Left ventricle myocardium inferior (tissue), 1 donor: ENCODE measurements at regions not wholly inside any gene's neighbourhood (a gene's known extent, or its start where the extent isn't known, plus 50 kb on each side); places are given as distances from the start of the nearest gene placed in this dataset.

Experiments
- DNase-seq: peaks from one replicate; pipeline ENCODE4 v3.0.0-alpha.2; 2020
- H3K27ac ChIP-seq: fragments of 200-600 bp; replicated peaks from 2 replicates; pipeline ENCODE4 v1.8.0; 2021
- H3K27me3 ChIP-seq: fragments of 200-600 bp; 2 replicates; pipeline ENCODE4 v1.8.0; 2021; ENCODE audit warnings: low read depth
- H3K36me3 ChIP-seq: fragments of 200-600 bp; 2 replicates; pipeline ENCODE4 v1.8.0; 2021
- H3K4me1 ChIP-seq: fragments of 200-600 bp; 2 replicates; pipeline ENCODE4 v1.8.0; 2021
- H3K4me3 ChIP-seq: fragments of 200-600 bp; 2 replicates; pipeline ENCODE4 v1.8.0; 2021; ENCODE audit warnings: mild to moderate bottlenecking, moderate library complexity
- H3K9me3 ChIP-seq: fragments of 200-600 bp; replicated peaks from 2 replicates; pipeline ENCODE4 v1.8.0; 2021
- CTCF ChIP-seq: fragments of 200-600 bp; IDR thresholded peaks from 2 replicates; pipeline ENCODE4 v1.8.0; 2021; ENCODE audit warnings: antibody characterized with exemption, mild to moderate bottlenecking, borderline replicate concordance
- intact Hi-C: fragments of 100-400 bp; cut with micrococcal nuclease; formaldehyde crosslinking; loops from one replicate; pipeline ENCODE4 v1.11.0; 2022
- donor health status: DM: no; HTN: yes; CAD: no; lungs with severe emphysema.

DNA sequence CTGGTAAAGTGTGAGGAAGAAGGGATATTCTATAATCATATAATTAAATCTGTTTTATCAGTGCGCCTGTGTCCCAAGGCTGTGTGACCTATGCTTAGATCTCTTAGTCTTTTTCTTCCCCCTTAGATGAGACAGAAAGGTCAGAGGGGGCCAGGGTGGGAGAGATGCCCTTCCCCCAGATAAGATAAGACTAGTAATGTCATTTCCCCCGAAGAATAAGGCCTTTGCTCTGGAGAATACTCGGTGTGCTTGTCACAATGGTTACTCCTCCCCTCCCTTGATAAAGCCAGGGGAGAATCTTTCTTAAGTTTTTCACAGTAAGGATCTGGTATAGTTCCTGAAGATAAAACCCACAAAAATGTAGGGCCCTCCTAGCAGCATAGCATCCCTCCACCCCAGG is 1041.8 kb downstream of the SORCS3 start:
- Histone ChIP-seq H3K36me3 (no peaks in the 10 kb centered on the region), H3K27ac (no peak overlapping the region), H3K4me3 (no peak overlapping the region), H3K4me1 (no peaks in the 10 kb centered on the region), H3K27me3 (no peaks in the 10 kb centered on the region), H3K9me3 (peaks cover 22% of the 10 kb centered on the region)
- TF ChIP-seq CTCF: no peak
- intact Hi-C loops: no loop called here
- no peak for DNase-seq

DNA sequence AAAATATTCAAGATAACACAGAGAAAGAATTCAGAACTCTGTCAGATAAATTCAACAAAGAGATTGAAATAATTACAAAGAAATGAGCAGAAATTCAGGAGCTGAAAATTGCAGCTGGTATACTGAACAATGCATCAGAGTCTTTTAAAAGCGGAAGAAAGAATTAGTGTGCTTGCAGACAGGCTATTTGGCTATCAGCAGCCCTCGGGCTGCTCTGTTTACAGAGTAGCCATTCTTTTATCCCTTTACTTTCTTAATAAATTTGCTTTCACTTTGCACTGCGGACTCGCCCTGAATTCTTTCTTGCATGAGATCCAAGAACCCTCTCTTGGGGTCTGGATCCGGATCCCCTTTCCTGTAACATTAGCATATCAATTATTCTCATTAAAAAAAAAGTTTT is 1040.0 kb downstream of the SORCS3 start:
- H3K27ac ChIP-seq: no peak overlapping the region
- peaks cover 29% of the 10 kb centered on the region for H3K9me3 ChIP-seq
- TF ChIP-seq CTCF: no peak
- DNase-seq: no peak
- H3K4me3 ChIP-seq: no peak overlapping the region
- H3K4me1 ChIP-seq: no peaks in the 10 kb centered on the region
- no peaks in the 10 kb centered on the region for H3K36me3 ChIP-seq
- H3K27me3 ChIP-seq: no peaks in the 10 kb centered on the region
- intact Hi-C loops: no loop called here

DNA sequence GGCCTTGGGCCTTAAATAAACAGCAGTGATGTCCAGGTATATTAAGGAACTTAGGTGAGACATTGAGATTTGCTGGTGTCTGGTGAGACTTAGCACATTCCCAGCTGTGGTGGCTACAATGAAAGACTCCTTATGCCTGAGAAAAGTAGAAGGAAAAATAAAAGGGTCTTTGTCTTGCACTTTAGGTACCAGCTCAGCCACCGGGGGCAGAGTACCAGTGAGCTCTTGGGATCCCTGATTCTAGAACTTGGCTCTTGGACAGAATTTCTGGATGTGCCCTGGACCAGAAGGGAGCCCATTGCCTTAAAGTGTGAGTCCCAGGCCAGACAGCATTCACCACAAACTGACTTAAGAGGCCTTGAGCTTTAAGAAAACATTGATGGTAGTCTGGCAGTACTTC is 1038.7 kb downstream of the SORCS3 start:
- intact Hi-C loops: no loop called here
- DNase-seq: no peak
- Histone ChIP-seq H3K4me1 (no peaks in the 10 kb centered on the region), H3K27ac (no peak overlapping the region), H3K4me3 (no peak overlapping the region), H3K9me3 (peaks cover 29% of the 10 kb centered on the region), H3K36me3 (no peaks in the 10 kb centered on the region), H3K27me3 (no peaks in the 10 kb centered on the region)
- no peak for TF ChIP-seq CTCF

- Histone ChIP-seq H3K4me3 (no peak overlapping the region), H3K27me3 (no peaks in the 10 kb centered on the region), H3K4me1 (no peaks in the 10 kb centered on the region), H3K27ac (no peak overlapping the region), H3K36me3 (no peaks in the 10 kb centered on the region), H3K9me3 (peaks cover 21% of the 10 kb centered on the region)
- no peak for DNase-seq
- no peak for TF ChIP-seq CTCF
- intact Hi-C loops: no loop called here
Measured at GRCh38 chr10:105675333-105675732, 1034.2 kb downstream of the SORCS3 start.

DNA sequence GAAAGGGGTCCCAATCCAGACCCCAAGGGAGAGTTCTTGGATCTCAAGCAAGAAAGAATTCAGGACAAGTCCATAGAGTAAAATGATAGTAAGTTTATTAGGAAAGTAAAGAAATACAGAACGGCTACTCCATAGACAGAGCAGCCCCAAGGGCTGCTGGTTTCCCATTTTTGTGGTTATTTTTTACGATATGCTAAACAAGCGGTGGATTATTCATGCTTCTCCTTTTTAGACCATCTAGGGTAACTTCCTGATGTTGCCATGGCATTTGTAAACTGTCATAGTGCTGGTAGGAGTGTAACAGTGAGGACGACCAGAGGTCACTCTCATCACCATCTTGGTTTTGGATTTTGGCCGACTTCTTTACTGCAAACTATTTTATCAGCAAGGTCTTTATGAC is 1033.4 kb downstream of the SORCS3 start:
- peaks cover 21% of the 10 kb centered on the region for H3K9me3 ChIP-seq
- no peak for TF ChIP-seq CTCF
- H3K27ac ChIP-seq: no peak overlapping the region
- intact Hi-C loops: no loop called here
- no peaks in the 10 kb centered on the region for H3K36me3 ChIP-seq
- no peak overlapping the region for H3K4me3 ChIP-seq
- H3K4me1 ChIP-seq: no peaks in the 10 kb centered on the region
- H3K27me3 ChIP-seq: no peaks in the 10 kb centered on the region
- no peak for DNase-seq

GRCh38 chr10:105658696-105659095 is 1017.6 kb downstream of the SORCS3 start:
- H3K4me1 ChIP-seq: no peaks in the 10 kb centered on the region
- TF ChIP-seq CTCF: no peak

More at GRCh38 chr10:105658696-105659095, 1017.6 kb downstream of the SORCS3 start:
- intact Hi-C loops: no loop called here
- H3K27ac ChIP-seq: no peak overlapping the region
- no peaks in the 10 kb centered on the region for H3K36me3 ChIP-seq
- H3K27me3 ChIP-seq: no peaks in the 10 kb centered on the region
- H3K4me3 ChIP-seq: no peak overlapping the region
- H3K9me3 ChIP-seq: no peaks in the 10 kb centered on the region
- DNase-seq: no peak
